T-helper 2 cell treated with Interferon-gamma antibody and Interleukin-4, amounts not matched to agents 5 μg/mL and 100 μg/mL, for 36 hours (primary cell): ENCODE measurements at regions not wholly inside any gene's neighbourhood (a gene's known extent, or its start where the extent isn't known, plus 50 kb on each side); places are given as distances from the start of the nearest gene placed in this dataset.

ENCODE experiments used
- DNase-seq: peaks from one replicate; pipeline ENCODE4 v3.0.0; 2021; ENCODE audit warnings: low spot score
- H3K27ac Mint-ChIP-seq: one replicate; pipeline ENCODE4 v1.8.0; 2021; ENCODE audit warnings: mild to moderate bottlenecking, mixed read lengths
- H3K27me3 Mint-ChIP-seq: one replicate; pipeline ENCODE4 v1.8.0; 2021; ENCODE audit warnings: low read depth, mixed read lengths
- H3K36me3 Mint-ChIP-seq: one replicate; pipeline ENCODE4 v1.8.0; 2021; ENCODE audit warnings: low read depth, mixed read lengths
- H3K4me1 Mint-ChIP-seq: one replicate; pipeline ENCODE4 v1.8.0; 2021; ENCODE audit warnings: low read depth, mixed read lengths
- H3K4me3 Mint-ChIP-seq: one replicate; pipeline ENCODE4 v1.8.0; 2022; ENCODE audit warnings: mild to moderate bottlenecking, moderate library complexity, mixed read lengths
- H3K9me3 Mint-ChIP-seq: one replicate; pipeline ENCODE4 v1.8.0; 2021; ENCODE audit warnings: mixed read lengths

DNA sequence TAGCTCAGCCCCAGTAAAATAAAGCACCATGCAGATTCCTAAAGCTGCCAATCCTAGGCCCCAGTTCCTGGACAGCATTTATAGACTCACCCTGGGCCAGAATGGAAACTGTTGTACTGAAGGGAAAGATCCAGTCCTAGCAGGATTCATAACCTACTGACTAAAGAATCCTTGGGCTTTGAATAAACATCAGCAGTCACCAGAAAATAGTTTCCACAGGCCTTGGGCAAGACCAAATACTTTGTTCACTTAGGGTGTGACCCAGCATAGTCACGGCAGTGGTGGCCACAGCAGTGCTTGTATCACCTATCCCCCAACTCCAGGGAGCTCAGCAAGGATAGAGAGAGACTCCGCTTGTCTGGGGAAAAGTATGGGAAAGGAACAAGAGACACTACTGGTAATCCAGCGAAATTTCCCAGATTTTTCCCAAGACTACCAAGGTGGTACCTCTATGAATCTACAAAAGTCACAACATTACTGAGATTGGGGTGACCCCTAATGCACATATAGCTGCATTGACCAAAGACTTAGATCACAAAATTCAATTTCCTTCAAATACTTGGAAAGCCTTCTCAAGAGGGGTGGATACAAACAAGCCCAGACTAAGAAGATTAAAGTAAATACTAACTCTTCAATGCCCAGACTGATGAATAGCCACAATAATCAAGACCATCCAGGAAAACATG is 748.1 kb upstream of the LRATD1 start:
- Mint-ChIP-seq H3K4me3 (no peak overlapping the region), H3K4me1 (no peaks in the 10 kb centered on the region), H3K27me3 (no peaks in the 10 kb centered on the region), H3K36me3 (no peaks in the 10 kb centered on the region), H3K27ac (no peak overlapping the region), H3K9me3 (peaks cover 13% of the 10 kb centered on the region)
- no peak for DNase-seq

DNA sequence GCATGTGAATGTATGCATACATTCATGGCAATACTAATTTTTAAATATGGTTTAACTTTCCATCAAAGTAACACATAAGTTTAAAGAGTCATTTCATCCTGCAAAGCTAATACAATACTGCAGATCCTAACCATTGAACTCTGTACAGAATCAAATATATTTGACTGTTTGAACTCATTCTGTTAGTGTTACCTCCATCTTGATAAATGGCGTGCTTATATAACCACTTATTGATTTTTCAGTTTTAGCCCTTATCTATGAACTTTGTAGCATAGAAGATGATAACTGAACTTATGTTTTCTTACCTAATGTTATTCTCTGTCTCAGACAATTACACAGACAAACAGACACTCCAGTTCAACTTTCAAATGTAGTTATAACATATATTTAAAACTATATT is 731.0 kb upstream of the LRATD1 start:
- H3K9me3 Mint-ChIP-seq = peaks cover 8% of the 10 kb centered on the region
- DNase-seq = no peak
- no peak overlapping the region for H3K27ac Mint-ChIP-seq
- H3K27me3 Mint-ChIP-seq = no peaks in the 10 kb centered on the region
- H3K36me3 Mint-ChIP-seq = no peaks in the 10 kb centered on the region
- no peak overlapping the region for H3K4me3 Mint-ChIP-seq
- H3K4me1 Mint-ChIP-seq = no peaks in the 10 kb centered on the region

DNA sequence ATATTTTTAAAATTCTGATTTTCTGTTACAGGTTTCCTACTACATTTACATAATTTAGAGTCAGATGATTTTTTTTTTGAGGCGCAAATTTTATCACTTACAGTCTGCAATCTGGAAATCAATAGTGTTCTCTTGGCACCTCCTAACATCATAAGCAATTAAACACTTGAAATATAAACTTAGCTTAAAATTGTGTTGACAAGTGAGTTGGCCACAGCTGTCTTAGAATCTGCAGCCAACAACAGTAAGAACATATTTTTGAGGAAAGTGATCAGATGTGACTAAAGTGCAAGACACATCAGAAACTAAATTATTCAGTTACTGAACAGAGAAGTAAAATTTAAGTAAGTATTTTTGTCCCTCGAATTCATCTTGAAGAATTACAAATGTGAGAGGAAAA is 726.7 kb upstream of the LRATD1 start:
- no peak for DNase-seq
- Mint-ChIP-seq H3K27ac (no peak overlapping the region), H3K4me3 (no peak overlapping the region), H3K36me3 (no peaks in the 10 kb centered on the region), H3K27me3 (no peaks in the 10 kb centered on the region), H3K4me1 (no peaks in the 10 kb centered on the region), H3K9me3 (peaks cover 2% of the 10 kb centered on the region)

DNA sequence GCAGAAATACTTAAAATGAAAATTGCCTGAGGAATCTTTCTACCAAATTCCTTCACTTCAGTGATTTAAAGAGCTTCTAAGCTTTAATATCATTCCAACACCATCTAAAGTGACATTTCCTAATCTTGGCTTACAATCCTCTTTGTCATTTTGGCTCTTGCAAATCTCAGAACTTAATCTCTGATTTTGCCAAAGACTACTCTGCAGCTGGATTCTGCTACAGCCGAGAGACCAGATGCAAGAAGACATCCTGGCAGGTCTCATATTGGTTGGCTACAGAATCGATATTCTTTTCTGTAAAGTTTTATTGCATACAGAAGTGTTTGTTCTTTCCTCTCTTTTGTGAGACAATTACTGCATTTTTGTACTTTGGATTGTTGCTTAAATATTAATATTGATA is 716.5 kb upstream of the LRATD1 start:
- H3K4me1 Mint-ChIP-seq = no peaks in the 10 kb centered on the region
- no peak overlapping the region for H3K4me3 Mint-ChIP-seq
- no peak overlapping the region for H3K27ac Mint-ChIP-seq
- H3K9me3 Mint-ChIP-seq = peaks cover 14% of the 10 kb centered on the region
- DNase-seq = no peak
- H3K27me3 Mint-ChIP-seq = no peaks in the 10 kb centered on the region
- H3K36me3 Mint-ChIP-seq = no peaks in the 10 kb centered on the region

DNA sequence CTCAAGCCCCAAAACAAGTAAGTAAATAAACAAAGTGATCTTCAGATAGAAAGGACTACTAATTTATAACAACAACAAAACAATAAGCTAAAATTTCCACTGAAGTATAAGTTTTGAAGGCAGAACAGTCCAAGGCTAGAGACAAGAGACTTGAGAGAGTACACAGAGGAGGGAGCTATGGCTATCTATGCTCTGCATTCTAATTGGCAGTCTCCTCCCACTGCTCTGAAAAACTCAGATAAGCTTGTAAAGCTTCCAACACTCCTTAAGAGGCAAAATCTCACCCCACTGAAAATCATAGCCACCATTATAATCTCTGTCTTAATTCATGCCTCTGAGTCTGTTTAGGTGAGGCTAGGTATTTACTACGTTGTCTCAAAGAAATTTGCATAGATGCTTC is 714.6 kb upstream of the LRATD1 start:
- Mint-ChIP-seq H3K27me3 (no peaks in the 10 kb centered on the region), H3K4me1 (no peaks in the 10 kb centered on the region), H3K36me3 (no peaks in the 10 kb centered on the region), H3K9me3 (peaks cover 29% of the 10 kb centered on the region), H3K4me3 (no peak overlapping the region), H3K27ac (no peak overlapping the region)
- DNase-seq = no peak

DNA sequence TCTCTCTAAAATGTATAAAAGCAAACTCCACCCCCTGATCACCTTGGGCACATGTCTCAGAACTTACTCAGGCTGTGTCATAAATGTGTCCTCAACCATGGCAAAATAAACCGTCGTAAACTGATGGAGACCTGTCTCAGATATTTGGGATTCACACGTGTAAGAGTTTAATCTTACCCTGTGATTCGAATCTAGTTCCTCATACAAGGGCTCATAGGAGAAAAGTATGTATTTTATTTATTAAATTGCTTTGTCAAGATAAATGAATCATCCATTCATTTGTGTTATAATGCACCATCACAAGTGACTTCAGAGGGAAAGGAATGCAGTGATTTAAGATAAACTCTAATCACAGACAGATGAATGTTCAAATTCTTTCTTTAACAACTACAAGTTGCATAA is 712.5 kb upstream of the LRATD1 start:
- no peaks in the 10 kb centered on the region for H3K36me3 Mint-ChIP-seq
- H3K9me3 Mint-ChIP-seq = peaks cover 39% of the 10 kb centered on the region
- no peaks in the 10 kb centered on the region for H3K4me1 Mint-ChIP-seq
- no peak overlapping the region for H3K4me3 Mint-ChIP-seq
- no peaks in the 10 kb centered on the region for H3K27me3 Mint-ChIP-seq
- DNase-seq = no peak
- H3K27ac Mint-ChIP-seq = no peak overlapping the region

DNA sequence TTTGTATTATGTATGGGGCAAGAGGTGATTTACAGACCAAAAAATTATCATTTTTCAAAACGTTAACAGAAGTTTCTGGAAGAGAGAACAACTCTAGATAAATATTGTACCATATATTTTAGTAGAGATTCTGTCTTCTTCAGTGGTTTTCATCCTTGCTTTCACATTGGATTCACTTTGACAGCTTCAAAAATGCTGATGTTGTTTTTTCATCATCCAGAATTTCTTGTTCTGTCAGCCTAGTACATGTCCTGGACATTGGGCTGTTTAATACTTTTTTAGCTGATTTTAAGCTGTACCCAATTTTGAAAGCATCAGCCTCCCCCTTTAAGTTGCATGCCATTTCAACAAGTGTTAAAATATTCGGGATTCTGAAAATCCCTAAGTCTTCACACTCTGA is 711.3 kb upstream of the LRATD1 start:
- no peak overlapping the region for H3K4me3 Mint-ChIP-seq
- DNase-seq = no peak
- no peaks in the 10 kb centered on the region for H3K27me3 Mint-ChIP-seq
- H3K4me1 Mint-ChIP-seq = no peaks in the 10 kb centered on the region
- no peak overlapping the region for H3K27ac Mint-ChIP-seq
- H3K36me3 Mint-ChIP-seq = no peaks in the 10 kb centered on the region
- H3K9me3 Mint-ChIP-seq = peaks cover 39% of the 10 kb centered on the region

DNA sequence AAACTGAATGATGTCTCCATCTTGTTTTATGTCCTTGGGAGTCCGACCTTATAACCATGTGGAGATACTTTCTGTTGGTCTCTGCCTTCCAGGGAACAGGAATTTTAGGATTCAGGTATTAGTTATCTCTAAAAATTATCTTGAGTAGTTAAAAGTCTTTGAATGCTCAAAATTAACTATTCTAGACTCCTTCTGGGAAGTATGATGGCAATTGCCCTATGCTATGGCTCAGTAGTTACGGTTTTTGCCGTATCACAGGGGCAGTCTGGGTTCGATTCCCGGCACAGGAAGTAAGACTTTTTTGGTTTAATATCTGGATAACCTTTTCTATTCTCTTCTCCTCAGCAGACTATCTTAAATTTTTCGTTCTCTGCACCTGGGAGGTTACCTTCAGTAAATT is 708.7 kb upstream of the LRATD1 start:
- H3K27ac Mint-ChIP-seq = no peak overlapping the region
- no peaks in the 10 kb centered on the region for H3K36me3 Mint-ChIP-seq
- H3K4me3 Mint-ChIP-seq = no peak overlapping the region
- no peaks in the 10 kb centered on the region for H3K27me3 Mint-ChIP-seq
- H3K9me3 Mint-ChIP-seq = peaks cover 54% of the 10 kb centered on the region
- DNase-seq = no peak
- H3K4me1 Mint-ChIP-seq = no peaks in the 10 kb centered on the region

DNA sequence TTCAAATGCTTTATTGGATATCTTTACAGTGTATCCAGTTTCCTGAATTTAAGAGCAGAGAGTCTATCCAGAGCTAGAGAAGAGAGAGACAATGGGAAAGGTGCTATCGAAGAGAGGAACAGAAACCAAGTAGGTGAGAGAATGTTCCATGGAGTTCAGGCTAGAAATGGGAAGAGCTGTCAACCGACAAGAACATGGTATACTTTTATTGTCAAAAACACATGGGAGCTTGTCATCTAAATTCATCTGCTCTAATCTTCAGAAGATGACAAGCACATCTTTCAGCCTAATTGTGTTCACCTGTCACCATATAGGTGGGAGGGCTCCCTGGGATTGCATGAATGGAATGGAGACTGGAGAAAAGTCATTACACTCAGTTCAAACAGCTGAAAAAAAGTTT is 690.4 kb upstream of the LRATD1 start:
- no peaks in the 10 kb centered on the region for H3K36me3 Mint-ChIP-seq
- no peak for DNase-seq
- no peaks in the 10 kb centered on the region for H3K4me1 Mint-ChIP-seq
- H3K27ac Mint-ChIP-seq = no peak overlapping the region
- H3K9me3 Mint-ChIP-seq = peaks cover 21% of the 10 kb centered on the region
- no peaks in the 10 kb centered on the region for H3K27me3 Mint-ChIP-seq
- no peak overlapping the region for H3K4me3 Mint-ChIP-seq

DNA sequence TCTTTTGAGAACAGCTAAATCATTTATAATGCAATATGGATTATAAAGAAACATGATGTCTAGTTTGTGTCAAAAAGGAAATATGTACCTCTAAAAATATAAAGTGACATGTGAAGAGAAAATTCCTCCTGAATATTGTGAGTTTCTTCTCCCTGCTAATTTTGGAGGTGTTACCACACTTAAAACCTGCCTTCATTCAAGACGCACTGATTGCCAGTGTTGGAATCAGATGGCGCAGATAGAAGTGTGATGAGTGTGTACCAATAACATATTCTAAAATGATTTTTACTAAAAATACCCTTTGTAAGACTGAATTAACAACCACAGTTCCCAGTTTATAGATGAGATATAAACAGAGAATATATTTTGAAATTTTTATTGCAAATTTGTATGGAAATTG is 681.8 kb upstream of the LRATD1 start:
- Mint-ChIP-seq H3K36me3 (no peaks in the 10 kb centered on the region), H3K4me3 (no peak overlapping the region), H3K27me3 (no peaks in the 10 kb centered on the region), H3K9me3 (peaks cover 9% of the 10 kb centered on the region), H3K27ac (no peak overlapping the region), H3K4me1 (no peaks in the 10 kb centered on the region)
- no peak for DNase-seq

DNA sequence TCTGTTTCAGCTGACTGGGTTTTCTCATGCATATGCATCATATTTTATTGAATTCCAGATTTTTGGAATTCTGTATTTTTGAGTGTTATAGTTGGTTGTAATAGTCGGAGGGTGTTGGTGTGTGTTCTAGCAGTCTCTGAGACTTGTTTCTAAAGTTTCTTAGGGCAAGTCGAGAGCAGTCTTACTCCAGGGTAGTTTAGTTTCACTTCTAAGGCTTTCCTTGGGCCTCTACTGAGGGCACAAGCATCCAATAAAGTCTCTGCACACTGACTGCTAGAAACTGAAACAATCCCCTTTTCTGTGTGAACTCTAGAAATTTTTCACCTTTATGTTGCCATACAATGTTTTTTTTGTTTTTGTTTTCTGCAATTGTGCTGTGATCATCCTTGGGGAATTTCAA is 663.7 kb upstream of the LRATD1 start:
- DNase-seq = no peak
- H3K4me3 Mint-ChIP-seq = no peak overlapping the region
- H3K9me3 Mint-ChIP-seq = peaks cover 29% of the 10 kb centered on the region
- H3K27ac Mint-ChIP-seq = no peak overlapping the region
- H3K4me1 Mint-ChIP-seq = no peaks in the 10 kb centered on the region
- no peaks in the 10 kb centered on the region for H3K36me3 Mint-ChIP-seq
- H3K27me3 Mint-ChIP-seq = no peaks in the 10 kb centered on the region

DNA sequence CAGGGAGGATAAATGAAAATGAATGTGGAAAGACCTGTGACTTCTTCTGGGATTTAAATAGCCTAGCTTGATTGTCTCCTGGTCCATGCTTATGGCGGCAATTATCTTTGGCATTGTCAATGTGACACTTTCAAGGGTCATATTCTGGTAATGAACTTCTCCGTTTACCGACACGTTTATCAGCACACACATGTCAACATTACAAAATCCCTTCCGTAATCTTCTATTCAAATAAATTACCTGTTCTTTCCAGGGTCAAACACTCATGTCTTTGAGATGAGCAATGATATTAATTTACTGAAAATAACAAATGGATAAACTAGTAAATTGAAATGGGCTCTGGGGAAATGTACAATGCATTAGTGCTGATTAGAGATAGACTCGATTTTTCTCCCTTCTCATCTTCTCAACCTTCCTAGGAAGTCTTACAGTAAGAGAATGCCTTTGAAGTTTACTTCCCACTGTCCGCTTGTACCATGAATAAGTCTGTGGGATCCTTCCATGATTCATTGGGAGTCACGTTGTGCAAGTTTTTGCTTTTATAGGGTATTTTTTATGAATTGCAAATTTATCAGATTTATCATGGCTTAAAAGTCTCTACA is 646.3 kb upstream of the LRATD1 start:
- Mint-ChIP-seq H3K4me1 (no peaks in the 10 kb centered on the region), H3K4me3 (no peak overlapping the region)

DNA sequence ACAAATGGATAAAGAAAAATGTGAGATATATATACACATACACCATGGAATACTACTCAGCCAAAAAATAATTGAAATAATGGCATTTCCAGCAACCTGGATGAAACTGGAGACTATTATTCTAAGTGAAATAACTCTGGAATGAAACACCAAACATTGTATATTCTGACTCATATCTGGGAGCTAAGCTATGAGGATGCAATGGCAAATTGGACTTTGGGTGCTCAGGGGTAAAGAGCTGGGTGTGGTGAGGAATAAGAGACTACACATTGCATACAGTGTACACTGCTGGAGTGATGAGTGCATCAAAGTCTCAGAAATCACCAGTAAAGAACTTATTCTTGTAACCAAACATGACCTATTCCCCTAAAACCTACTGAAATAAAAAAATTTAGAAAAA is 636.0 kb upstream of the LRATD1 start:
- H3K27ac Mint-ChIP-seq = no peak overlapping the region
- no peak for DNase-seq
- H3K9me3 Mint-ChIP-seq = peaks cover 39% of the 10 kb centered on the region
- H3K27me3 Mint-ChIP-seq = no peaks in the 10 kb centered on the region
- no peaks in the 10 kb centered on the region for H3K36me3 Mint-ChIP-seq
- H3K4me1 Mint-ChIP-seq = no peaks in the 10 kb centered on the region
- H3K4me3 Mint-ChIP-seq = no peak overlapping the region

More for the DNA sequence above, 646.3 kb upstream of the LRATD1 start:
- H3K27ac Mint-ChIP-seq = no peak overlapping the region
- no peaks in the 10 kb centered on the region for H3K36me3 Mint-ChIP-seq
- no peaks in the 10 kb centered on the region for H3K27me3 Mint-ChIP-seq
- no peak for DNase-seq
- H3K9me3 Mint-ChIP-seq = peaks cover 31% of the 10 kb centered on the region

DNA sequence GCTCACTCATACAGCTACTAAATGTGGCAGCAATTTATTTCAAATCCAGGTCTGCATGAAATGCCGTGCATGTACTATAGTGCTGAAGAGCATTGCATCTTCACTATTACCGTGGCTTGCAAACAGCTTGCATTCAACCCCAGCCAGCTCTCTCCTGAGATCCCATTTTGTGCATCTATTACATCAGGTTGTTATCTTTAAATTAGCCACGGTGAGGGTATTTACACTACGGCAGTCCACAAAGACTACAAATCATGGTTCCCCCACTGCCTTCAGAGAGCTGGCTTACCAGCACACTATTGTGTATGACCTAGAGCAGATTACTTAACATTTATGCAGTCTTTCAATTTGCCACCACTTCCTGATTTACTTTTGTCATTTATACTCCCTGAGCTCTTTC is 621.3 kb upstream of the LRATD1 start:
- Mint-ChIP-seq H3K4me1 (no peaks in the 10 kb centered on the region), H3K27ac (no peak overlapping the region), H3K27me3 (no peaks in the 10 kb centered on the region), H3K36me3 (no peaks in the 10 kb centered on the region), H3K9me3 (peaks cover 15% of the 10 kb centered on the region), H3K4me3 (no peak overlapping the region)
- no peak for DNase-seq

DNA sequence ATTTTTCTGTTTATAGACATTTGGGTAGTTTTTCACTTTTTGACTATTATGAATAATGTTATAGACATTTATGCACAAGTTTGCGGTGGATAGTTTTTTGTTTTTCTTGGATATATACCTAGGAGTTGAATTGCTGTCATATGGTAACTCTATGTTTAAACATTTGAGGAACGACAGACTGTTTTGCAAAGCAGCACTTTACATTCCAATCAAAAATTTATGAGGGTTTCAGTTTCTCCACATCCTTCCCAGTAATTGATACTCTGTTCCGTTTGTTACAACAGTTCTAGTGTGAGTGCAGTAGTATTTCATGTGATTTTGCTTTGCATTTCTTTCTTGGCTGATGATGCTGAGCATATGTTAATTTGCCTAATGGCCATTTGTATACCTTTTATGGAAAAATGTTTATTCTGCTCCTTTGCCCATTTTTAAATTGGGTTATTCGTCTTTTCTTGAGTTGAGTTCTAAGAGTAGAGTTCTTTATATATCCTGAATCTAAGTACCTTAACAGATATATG is 617.3 kb upstream of the LRATD1 start:
- Mint-ChIP-seq H3K27ac (no peak overlapping the region), H3K9me3 (peaks cover 19% of the 10 kb centered on the region), H3K4me3 (no peak overlapping the region), H3K27me3 (no peaks in the 10 kb centered on the region), H3K4me1 (no peaks in the 10 kb centered on the region), H3K36me3 (no peaks in the 10 kb centered on the region)
- DNase-seq = no peak
